Keratinocyte (primary cell): ENCODE measurements at regions not wholly inside any gene's neighbourhood (a gene's known extent, or its start where the extent isn't known, plus 50 kb on each side); places are given as distances from the start of the nearest gene placed in this dataset.
"Not testable (repeated sequence)": the region's sequence is repeated elsewhere in the genome, so short reads cannot be mapped to it uniquely, and the experiment has no call there.

Source experiments
- DNase-seq: peaks from one replicate; pipeline ENCODE4 v3.0.0-alpha.2; 2011; ENCODE audit warnings: low read depth, missing footprints, low spot score
- FAIRE-seq: peaks from 2 replicates; lab custom pipeline; 2011; peaks lifted over from hg19 to GRCh38; lab: Jason Lieb, UNC
- H2AFZ ChIP-seq: 2 replicates; pipeline ENCODE4 v1.6.0; 2012; ENCODE audit warnings: low read length, control low read depth, inconsistent platforms; ENCODE audit not compliant: control insufficient read depth
- H3K27ac ChIP-seq: 2 replicates; pipeline ENCODE4 v1.5.1; 2011; ENCODE audit warnings: low read length; ENCODE audit not compliant: control insufficient read depth, insufficient read depth
- H3K27me3 ChIP-seq: 3 replicates; pipeline ENCODE4 v1.6.0; 2011; ENCODE audit warnings: low read length; ENCODE audit not compliant: control insufficient read depth, insufficient read depth; ENCODE audit errors: extremely low read depth
- H3K36me3 ChIP-seq, 2 experiments: 2 replicates in 1 of 2; 3 replicates in 1 of 2; pipeline ENCODE4 v1.5.1; 2011; ENCODE audit warnings: low read length in 2 of 2, mild to moderate bottlenecking in 1 of 2; ENCODE audit not compliant: control insufficient read depth in 2 of 2, insufficient read depth in 2 of 2; ENCODE audit errors: extremely low read depth in 1 of 2
- H3K4me1 ChIP-seq: 3 replicates; pipeline ENCODE4 v1.5.1; 2011; ENCODE audit warnings: low read length; ENCODE audit not compliant: control insufficient read depth, insufficient read depth; ENCODE audit errors: extremely low read depth
- H3K4me2 ChIP-seq: 3 replicates; pipeline ENCODE4 v1.6.0; 2011; ENCODE audit warnings: low read depth, low read length; ENCODE audit not compliant: control insufficient read depth, insufficient read depth; ENCODE audit errors: extremely low read depth
- H3K4me3 ChIP-seq, 3 experiments: fragments of 200-600 bp in 1 of 3; sonication (generic) in 1 of 3; 2 replicates in 2 of 3; 3 replicates in 1 of 3; pipeline ENCODE4 v1.5.1; 2011 to 2016; ENCODE audit warnings: low read length in 3 of 3, mild to moderate bottlenecking in 3 of 3, control low read depth in 2 of 3, inconsistent platforms in 1 of 3, low read depth in 1 of 3, mixed read lengths in 1 of 3, mixed run types in 1 of 3, moderate library complexity in 1 of 3; ENCODE audit not compliant: control insufficient read depth in 2 of 3, insufficient read depth in 2 of 3; ENCODE audit errors: extremely low read depth in 1 of 3
- H3K79me2 ChIP-seq: 2 replicates; pipeline ENCODE4 v1.6.0; 2012; ENCODE audit warnings: low read length; ENCODE audit not compliant: control insufficient read depth, insufficient read depth
- H3K9ac ChIP-seq: 3 replicates; pipeline ENCODE4 v1.6.0; 2011; ENCODE audit warnings: low read length; ENCODE audit not compliant: control insufficient read depth, insufficient read depth; ENCODE audit errors: extremely low read depth
- H3K9me1 ChIP-seq: 3 replicates; pipeline ENCODE4 v1.6.0; 2011; ENCODE audit warnings: low read length; ENCODE audit not compliant: control insufficient read depth, insufficient read depth; ENCODE audit errors: extremely low read depth
- H3K9me3 ChIP-seq: 2 replicates; pipeline ENCODE4 v1.5.1; 2012; ENCODE audit warnings: low read depth, low read length; ENCODE audit not compliant: control insufficient read depth
- H4K20me1 ChIP-seq: 3 replicates; pipeline ENCODE4 v1.6.0; 2011; ENCODE audit warnings: low read length; ENCODE audit not compliant: control insufficient read depth, insufficient read depth; ENCODE audit errors: extremely low read depth
- EZH2 ChIP-seq: IDR thresholded peaks from one replicate; pipeline ENCODE4 v1.6.1; 2012; ENCODE audit warnings: inconsistent platforms, mild to moderate bottlenecking, low read length, moderate library complexity
- dilution Hi-C: fragments of 300-500 bp; cut with MboI; formaldehyde crosslinking; loops from one replicate; pipeline ENCODE4 v1.7.0; 2020; ENCODE audit warnings: low sequenced_read_pairs; ENCODE audit not compliant: extremely low pct_ligation_motif_present
- TF ChIP-seq, protein P1 (sequence below), 3 experiments: IDR thresholded peaks in 1 of 3; conservative IDR thresholded peaks in 1 of 3; optimal IDR thresholded peaks in 1 of 3; 2 replicates in 2 of 3; 3 replicates in 1 of 3; pipeline versions ENCODE3 to v1.5.1; 2011; ENCODE audit warnings: low read length in 3 of 3, mild to moderate bottlenecking in 3 of 3, moderate library complexity in 2 of 3, control low read depth in 1 of 3, inconsistent platforms in 1 of 3; ENCODE audit not compliant: insufficient read depth in 2 of 3; ENCODE audit errors: extremely low read depth in 1 of 3

DNA sequence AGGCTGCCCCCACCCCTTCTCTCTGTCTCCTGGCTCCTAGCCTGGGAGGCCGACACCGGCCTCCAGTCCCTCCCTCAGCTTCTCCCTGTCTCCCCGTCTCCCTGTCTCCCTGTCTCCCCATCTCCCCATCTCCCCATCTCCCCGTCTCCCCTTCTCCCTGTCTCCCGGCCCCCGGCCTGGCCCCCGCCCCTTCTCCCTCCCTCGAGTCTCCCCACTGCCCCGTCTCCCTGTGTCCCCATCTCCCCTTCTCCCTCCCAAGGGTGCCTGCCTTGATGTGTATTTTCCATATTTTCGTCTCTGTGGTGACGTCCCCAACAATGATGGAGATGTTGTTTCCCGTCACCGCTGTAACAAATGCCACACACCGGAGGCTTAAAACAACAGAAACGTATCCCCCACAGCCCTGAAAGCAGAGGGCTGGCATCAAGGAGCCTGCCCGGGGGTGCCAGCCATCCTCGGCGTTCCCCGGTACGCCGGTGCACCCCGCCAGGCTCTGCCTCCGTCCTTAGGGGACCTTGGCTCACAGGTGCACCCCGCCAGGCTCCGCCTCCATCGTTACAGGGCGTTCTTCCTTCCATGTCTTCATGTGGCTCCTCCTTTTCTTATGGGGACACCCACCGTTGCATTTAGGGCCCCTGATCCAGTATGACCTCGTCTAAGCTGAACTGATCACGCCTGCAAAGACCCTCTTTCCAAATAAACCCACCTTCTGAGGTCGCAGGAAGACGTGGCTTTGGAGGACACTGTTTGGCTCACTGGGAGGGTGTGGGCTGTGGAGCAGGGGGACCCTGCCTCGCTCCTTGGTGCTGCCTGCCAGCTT, 151.6 kb downstream of the NPIPB11 start:
- TF ChIP-seq, protein P1, sequence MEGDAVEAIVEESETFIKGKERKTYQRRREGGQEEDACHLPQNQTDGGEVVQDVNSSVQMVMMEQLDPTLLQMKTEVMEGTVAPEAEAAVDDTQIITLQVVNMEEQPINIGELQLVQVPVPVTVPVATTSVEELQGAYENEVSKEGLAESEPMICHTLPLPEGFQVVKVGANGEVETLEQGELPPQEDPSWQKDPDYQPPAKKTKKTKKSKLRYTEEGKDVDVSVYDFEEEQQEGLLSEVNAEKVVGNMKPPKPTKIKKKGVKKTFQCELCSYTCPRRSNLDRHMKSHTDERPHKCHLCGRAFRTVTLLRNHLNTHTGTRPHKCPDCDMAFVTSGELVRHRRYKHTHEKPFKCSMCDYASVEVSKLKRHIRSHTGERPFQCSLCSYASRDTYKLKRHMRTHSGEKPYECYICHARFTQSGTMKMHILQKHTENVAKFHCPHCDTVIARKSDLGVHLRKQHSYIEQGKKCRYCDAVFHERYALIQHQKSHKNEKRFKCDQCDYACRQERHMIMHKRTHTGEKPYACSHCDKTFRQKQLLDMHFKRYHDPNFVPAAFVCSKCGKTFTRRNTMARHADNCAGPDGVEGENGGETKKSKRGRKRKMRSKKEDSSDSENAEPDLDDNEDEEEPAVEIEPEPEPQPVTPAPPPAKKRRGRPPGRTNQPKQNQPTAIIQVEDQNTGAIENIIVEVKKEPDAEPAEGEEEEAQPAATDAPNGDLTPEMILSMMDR (optimal IDR thresholded peaks at IDR 0.05 in 1 of 3, IDR thresholded peaks at IDR 0.05 in 1 of 3, conservative IDR thresholded peaks at IDR 0.05 in 1 of 3; ENCODE audit: extremely low read depth in 1 of 3, insufficient read depth in 2 of 3, low read length in 3 of 3) = no peak
- no peak for TF ChIP-seq EZH2
- no peak overlapping the region for H3K27ac ChIP-seq
- no peak for FAIRE-seq

DNA sequence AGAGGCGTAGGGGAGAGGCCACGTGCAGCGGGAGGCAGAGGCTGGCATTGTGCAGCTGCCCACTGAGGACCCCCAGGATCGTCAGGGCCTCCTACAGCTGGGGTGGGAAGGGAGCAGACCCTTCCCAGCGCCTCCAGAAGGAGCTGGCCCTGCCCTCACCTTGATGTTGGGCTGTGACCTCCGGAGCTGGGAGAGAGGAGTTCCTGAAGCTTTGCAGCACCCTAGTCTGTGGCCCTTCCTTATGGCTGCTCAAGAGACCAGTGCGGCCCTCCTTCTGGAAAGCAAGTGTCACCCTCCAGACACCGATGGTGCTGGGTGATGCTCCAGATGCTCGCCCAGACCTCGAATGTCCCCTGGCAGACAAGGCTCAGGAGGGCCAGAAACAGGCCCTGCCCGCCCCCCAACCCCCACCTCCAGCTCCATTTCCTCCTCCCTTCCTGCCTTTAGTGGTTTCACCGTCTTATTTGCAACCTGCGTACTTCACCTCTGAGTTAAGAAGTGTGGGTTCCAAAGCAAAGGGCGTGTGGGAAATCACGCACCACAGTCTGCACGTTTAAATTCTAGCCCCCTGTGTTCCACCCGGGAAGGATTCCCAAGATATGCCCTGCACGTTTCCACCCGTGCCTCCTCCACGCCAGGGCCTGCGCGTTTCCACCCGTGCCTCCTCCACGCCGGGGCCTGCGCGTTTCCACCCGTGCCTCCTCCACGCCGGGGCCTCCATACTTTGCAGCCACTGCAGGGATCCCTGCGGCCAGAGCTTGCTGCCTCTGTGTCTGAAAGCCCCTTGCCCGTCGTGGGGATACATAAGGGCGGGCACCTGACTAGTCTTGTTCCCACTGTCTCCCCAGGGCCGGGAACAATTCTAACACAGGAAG, 152.6 kb downstream of the NPIPB11 start:
- H3K4me1 ChIP-seq, H3K27ac ChIP-seq, FAIRE-seq, H3K79me2 ChIP-seq, H4K20me1 ChIP-seq, H3K36me3 ChIP-seq, H3K4me2 ChIP-seq, H3K27me3 ChIP-seq, H3K9me1 ChIP-seq, H3K4me3 ChIP-seq, H3K9ac ChIP-seq, H3K9me3 ChIP-seq, DNase-seq, dilution Hi-C loops, H2AFZ ChIP-seq: not testable (repeated sequence)

More for the DNA sequence above, 151.6 kb downstream of the NPIPB11 start:
- Histone ChIP-seq H3K4me2 (no peak overlapping the region), H3K9me3 (no peaks in the 10 kb centered on the region), H3K4me1 (peaks cover 6% of the 10 kb centered on the region), H3K36me3 (no peaks in the 10 kb centered on the region), H2AFZ (no peak overlapping the region), H3K27me3 (no peaks in the 10 kb centered on the region), H3K9ac (no peak overlapping the region), H3K79me2 (no peaks in the 10 kb centered on the region), H3K4me3 (no peak overlapping the region), H3K9me1 (no peaks in the 10 kb centered on the region), H4K20me1 (no peaks in the 10 kb centered on the region)
- DNase-seq = no peak
- dilution Hi-C loops = no loop called here

DNA sequence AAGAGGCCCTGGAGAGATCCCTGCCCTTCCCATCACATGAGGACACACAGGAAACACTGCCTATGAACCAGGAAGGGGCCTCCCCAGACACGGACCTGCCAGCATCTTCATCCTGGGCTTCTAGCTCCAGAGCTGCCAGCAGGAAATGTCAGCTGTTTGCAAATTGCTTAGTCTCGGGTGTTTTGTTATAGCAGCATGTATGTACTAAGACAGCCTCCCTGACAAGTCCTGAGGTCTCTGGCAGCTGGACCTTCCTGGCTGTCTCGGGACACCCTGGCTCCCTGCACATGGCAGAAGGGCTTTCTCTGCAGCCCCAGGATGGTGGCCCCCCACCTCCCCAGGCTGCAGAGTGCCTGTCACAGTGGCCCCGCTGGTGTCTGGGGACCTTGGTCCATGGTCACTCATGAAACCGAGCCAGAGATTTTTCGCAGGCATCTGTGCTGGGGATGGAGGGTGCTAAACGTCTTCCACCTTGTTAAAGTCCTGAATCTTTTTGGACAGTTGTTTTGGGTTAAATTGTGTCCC, 153.4 kb downstream of the NPIPB11 start:
- dilution Hi-C loops, H3K4me2 ChIP-seq: not testable (repeated sequence)

DNA sequence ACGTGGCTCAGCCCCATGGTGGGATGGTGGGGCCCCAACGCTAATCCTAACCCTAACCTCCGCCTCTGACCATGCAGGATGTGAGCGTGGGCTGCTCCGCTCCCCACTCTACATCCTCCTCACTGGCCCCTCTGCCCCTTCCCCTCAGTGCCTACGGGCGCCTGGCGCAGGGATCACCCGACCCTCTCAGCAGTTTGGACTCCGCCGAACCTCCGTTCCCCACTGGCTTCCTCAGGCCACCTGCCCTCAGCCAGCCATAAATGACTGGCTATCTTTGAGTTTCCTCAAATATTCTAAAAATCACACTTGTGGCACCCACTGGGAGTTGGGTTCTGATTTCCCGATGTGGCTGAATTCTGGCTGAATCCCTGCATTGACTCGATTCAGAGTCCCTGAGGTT, 154.2 kb downstream of the NPIPB11 start:
- H3K4me3 ChIP-seq, H3K9me3 ChIP-seq, H2AFZ ChIP-seq, H3K4me2 ChIP-seq, H3K36me3 ChIP-seq, H4K20me1 ChIP-seq, DNase-seq, H3K9ac ChIP-seq, H3K27me3 ChIP-seq, dilution Hi-C loops, H3K79me2 ChIP-seq, FAIRE-seq, H3K9me1 ChIP-seq, H3K4me1 ChIP-seq, H3K27ac ChIP-seq: not testable (repeated sequence)

More for the DNA sequence above, 153.4 kb downstream of the NPIPB11 start:
- H3K4me1 ChIP-seq, H3K9ac ChIP-seq, H3K79me2 ChIP-seq, H3K27me3 ChIP-seq, H3K36me3 ChIP-seq, DNase-seq, H3K9me1 ChIP-seq, H2AFZ ChIP-seq, H3K4me3 ChIP-seq, H3K27ac ChIP-seq, H3K9me3 ChIP-seq, FAIRE-seq, H4K20me1 ChIP-seq: not testable (repeated sequence)
